ENCODE measurements at regions not wholly inside any gene's neighbourhood (a gene's known extent, or its start where the extent isn't known, plus 50 kb on each side); places are given as distances from the start of the nearest gene placed in this dataset.

- Histone ChIP-seq H3K9me3 (peaks cover 16 to 26% (median 19%) of the 10 kb centered on the region in 4 donors), H3K27me3 (no peaks in the 10 kb centered on the region), H3K4me3 (no peak overlapping the region), H3K4me1 (peaks cover 0 to 7% (median 0%) of the 10 kb centered on the region in 4 donors), H3K27ac (no peak overlapping the region), H3K36me3 (no peaks in the 10 kb centered on the region)
- DNase-seq, result no peak
- WGBS, 2 donors, result 50 to 72% methylated on average over 7 of the region's 7 CpGs
- peak in 1 of 2 donors; percentile 23 for ATAC-seq (ENCODE audit: low FRiP score in 2 of 2)
- TF ChIP-seq POLR2AphosphoS5 (IDR thresholded peaks at IDR 0.05), result no peak
- TF ChIP-seq EP300 (IDR thresholded peaks at IDR 0.05), result no peak
- no peak for TF ChIP-seq POLR2A (IDR thresholded peaks at IDR 0.05)
- no peak for TF ChIP-seq CTCF (IDR thresholded peaks at IDR 0.05)
Observed at GRCh38 chr6:170116636-170117035, 174.2 kb downstream of the DLL1 start.

- Histone ChIP-seq H3K27me3 (no peaks in the 10 kb centered on the region), H3K9me3 (peaks cover 6 to 12% (median 10%) of the 10 kb centered on the region in 4 donors), H3K27ac (no peak overlapping the region), H3K36me3 (no peaks in the 10 kb centered on the region), H3K4me1 (peaks cover 0 to 7% (median 0%) of the 10 kb centered on the region in 4 donors), H3K4me3 (no peak overlapping the region)
- peak; percentile 19 to 32 for DNase-seq
- 76 to 77% methylated on average over 5 to 15 of the region's 15 CpGs for WGBS, 2 donors
- no peak for ATAC-seq (ENCODE audit: low FRiP score in 2 of 2)
- TF ChIP-seq EP300 (IDR thresholded peaks at IDR 0.05) (peak in 1 of 4 donors; percentile 31), POLR2AphosphoS5 (IDR thresholded peaks at IDR 0.05) (no peak)
Observed at GRCh38 chr6:170114956-170115855, 175.7 kb downstream of the DLL1 start.

- Histone ChIP-seq H3K9me3 (peaks cover 0 to 4% (median 2%) of the 10 kb centered on the region in 4 donors), H3K27me3 (no peaks in the 10 kb centered on the region), H3K4me3 (no peak overlapping the region), H3K27ac (no peak overlapping the region), H3K36me3 (no peaks in the 10 kb centered on the region), H3K4me1 (peaks cover 0 to 7% (median 0%) of the 10 kb centered on the region in 4 donors)
- no peak for ATAC-seq (ENCODE audit: low FRiP score in 2 of 2)
- 86 to 91% methylated on average over 9 of the region's 9 CpGs for WGBS, 2 donors
- DNase-seq, result peak in 1 of 2 donors; percentile 11
- TF ChIP-seq POLR2A (IDR thresholded peaks at IDR 0.05) (no peak), CTCF (IDR thresholded peaks at IDR 0.05) (no peak), POLR2AphosphoS5 (IDR thresholded peaks at IDR 0.05) (no peak), EP300 (IDR thresholded peaks at IDR 0.05) (no peak)
Observed at GRCh38 chr6:170114187-170114945, 176.5 kb downstream of the DLL1 start.

GRCh38 chr6:170113141-170113540 lies 177.7 kb downstream of the DLL1 start:
- Histone ChIP-seq H3K27me3 (no peaks in the 10 kb centered on the region), H3K36me3 (no peaks in the 10 kb centered on the region), H3K27ac (no peak overlapping the region), H3K9me3 (no peaks in the 10 kb centered on the region), H3K4me1 (peaks cover 0 to 7% (median 0%) of the 10 kb centered on the region in 4 donors), H3K4me3 (no peak overlapping the region)
- WGBS, 2 donors, result 83 to 98% methylated on average over 3 of the region's 3 CpGs
- TF ChIP-seq CTCF (IDR thresholded peaks at IDR 0.05) (no peak), POLR2AphosphoS5 (IDR thresholded peaks at IDR 0.05) (no peak), POLR2A (IDR thresholded peaks at IDR 0.05) (no peak), EP300 (IDR thresholded peaks at IDR 0.05) (no peak)
- DNase-seq (no peak), ATAC-seq (ENCODE audit: low FRiP score in 2 of 2) (no peak)

GRCh38 chr6:170112583-170112860 lies 178.4 kb downstream of the DLL1 start:
- peaks cover 0 to 7% (median 0%) of the 10 kb centered on the region in 4 donors for H3K4me1 ChIP-seq
- DNase-seq, result peak in 1 of 2 donors; percentile 16
- no peak for TF ChIP-seq CTCF (IDR thresholded peaks at IDR 0.05)
- TF ChIP-seq POLR2AphosphoS5 (IDR thresholded peaks at IDR 0.05), result no peak
- TF ChIP-seq POLR2A (IDR thresholded peaks at IDR 0.05), result no peak
- no peak for TF ChIP-seq EP300 (IDR thresholded peaks at IDR 0.05)
- H3K9me3 ChIP-seq, result no peaks in the 10 kb centered on the region
- no peaks in the 10 kb centered on the region for H3K27me3 ChIP-seq
- ATAC-seq (ENCODE audit: low FRiP score in 2 of 2), result no peak
- H3K27ac ChIP-seq, result no peak overlapping the region
- no peak overlapping the region for H3K4me3 ChIP-seq
- no peaks in the 10 kb centered on the region for H3K36me3 ChIP-seq
- WGBS, 2 donors, result 92% methylated on average over 4 of the region's 4 CpGs; no CpG with 5 or more reads in 1 of the 2 donors

All from upper lobe of left lung (tissue), 6 donors.